HG03097 (cell line): ENCODE measurements at regions not wholly inside any gene's neighbourhood (a gene's known extent, or its start where the extent isn't known, plus 50 kb on each side); places are given as distances from the start of the nearest gene placed in this dataset.

Experiments
- ATAC-seq: cut with Tn5 transposase; IDR thresholded peaks from one replicate; pipeline ENCODE4 v1.9.1; 2021; ENCODE audit not compliant: unreplicated experiment, low FRiP score

- ATAC-seq = no peak
Measured at GRCh38 chr6:17047889-17048288, 54.0 kb upstream of the STMND1 start.

- ATAC-seq = no peak
Measured at GRCh38 chr6:17045581-17046322, 56.1 kb upstream of the STMND1 start.

- ATAC-seq = no peak
Measured at GRCh38 chr6:17043148-17043522, 58.7 kb upstream of the STMND1 start.

DNA sequence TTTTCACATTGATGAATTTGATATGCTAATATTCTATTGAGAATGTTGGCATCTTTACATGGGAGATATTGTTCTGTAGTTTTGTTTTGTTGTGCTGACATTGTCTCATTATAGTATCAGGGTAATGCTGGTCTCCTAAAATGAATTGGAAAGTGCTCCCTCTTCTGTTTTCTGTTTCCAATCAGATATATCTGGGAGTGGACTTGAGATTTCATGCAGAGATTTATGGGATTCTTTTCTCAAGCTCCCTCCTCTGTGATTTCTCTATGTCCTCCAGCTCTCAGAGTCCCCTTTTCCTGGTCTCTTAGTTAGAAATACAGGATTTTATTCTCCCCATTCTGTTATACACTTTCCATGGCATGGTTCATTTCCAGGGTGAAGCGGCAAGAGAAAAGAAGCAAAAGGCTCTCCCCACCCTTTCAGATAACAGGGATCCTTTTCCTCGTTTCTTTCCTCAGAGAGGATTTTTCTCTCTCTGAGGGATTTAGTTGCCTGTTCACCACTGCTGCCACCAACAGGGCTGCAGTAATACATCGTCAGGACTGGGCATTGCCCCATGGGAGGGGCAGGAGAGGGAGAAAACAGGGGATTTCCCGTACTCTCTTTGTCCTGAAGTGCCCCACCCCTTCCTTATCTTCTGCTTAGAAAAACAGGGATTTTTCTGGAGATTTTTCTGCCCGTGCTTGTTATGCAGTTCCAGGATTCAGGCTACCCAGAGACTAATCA, 59.3 kb upstream of the STMND1 start:
- ATAC-seq = no peak

GRCh38 chr6:17039266-17039665, 62.6 kb upstream of the STMND1 start:
- ATAC-seq = no peak

DNA sequence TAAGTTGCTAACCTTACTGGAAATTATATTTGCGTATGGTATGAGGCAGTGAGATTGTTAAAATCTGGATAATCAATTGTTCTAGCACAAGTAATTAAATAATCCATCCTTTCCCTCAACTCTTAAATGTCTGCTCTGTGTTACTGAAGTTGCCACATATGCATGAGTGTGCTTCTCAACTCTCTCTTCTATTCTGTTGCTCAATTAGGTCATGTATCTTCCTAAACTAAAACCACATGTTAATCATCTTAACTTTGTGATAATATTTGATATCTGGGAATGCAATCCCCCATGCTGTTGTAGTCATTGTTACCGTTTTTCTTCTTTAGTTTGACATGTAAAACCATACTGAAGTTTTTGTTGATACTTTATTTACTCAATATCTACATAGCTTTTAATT, 63.5 kb upstream of the STMND1 start:
- no peak for ATAC-seq

DNA sequence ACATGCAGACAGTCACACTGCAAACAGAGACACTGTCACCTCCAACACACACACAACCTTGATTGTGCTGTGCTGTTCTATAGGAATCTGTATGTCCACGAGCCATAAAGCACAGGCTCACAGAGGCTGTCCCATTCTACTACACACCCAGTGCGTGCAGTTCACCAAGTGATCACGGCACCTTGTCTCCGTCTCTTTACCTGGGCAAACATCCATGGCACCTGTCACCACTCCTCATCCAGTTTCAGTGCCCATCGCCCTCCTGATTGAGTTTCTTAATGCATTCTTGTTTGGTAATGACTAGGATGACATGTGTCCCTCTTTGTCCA, 65.8 kb upstream of the STMND1 start:
- no peak for ATAC-seq

GRCh38 chr6:17035257-17036064, 66.4 kb upstream of the STMND1 start:
- ATAC-seq = no peak

DNA sequence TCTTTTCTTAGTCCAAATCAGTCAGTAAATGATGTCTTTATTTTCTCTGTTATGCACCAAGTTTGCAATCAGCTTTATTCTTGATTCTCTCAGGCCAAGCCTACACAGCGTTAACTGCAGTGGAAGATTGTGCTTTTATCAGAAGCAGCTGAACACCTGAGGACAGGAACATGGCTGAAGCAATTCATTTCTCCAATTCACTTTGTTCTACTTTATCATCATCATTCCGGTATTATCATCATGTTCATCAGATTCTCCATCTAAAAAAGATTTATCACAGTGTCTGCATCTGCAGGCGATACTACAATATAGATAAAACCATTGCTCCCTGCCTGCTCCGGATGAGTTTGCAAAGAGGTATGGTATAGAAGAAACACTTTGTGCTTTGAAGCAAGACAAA, 68.1 kb upstream of the STMND1 start:
- ATAC-seq = no peak

GRCh38 chr6:17032988-17033634, 68.7 kb upstream of the STMND1 start:
- no peak for ATAC-seq

- no peak for ATAC-seq
Measured at GRCh38 chr6:17032590-17032987, 69.3 kb upstream of the STMND1 start.

DNA sequence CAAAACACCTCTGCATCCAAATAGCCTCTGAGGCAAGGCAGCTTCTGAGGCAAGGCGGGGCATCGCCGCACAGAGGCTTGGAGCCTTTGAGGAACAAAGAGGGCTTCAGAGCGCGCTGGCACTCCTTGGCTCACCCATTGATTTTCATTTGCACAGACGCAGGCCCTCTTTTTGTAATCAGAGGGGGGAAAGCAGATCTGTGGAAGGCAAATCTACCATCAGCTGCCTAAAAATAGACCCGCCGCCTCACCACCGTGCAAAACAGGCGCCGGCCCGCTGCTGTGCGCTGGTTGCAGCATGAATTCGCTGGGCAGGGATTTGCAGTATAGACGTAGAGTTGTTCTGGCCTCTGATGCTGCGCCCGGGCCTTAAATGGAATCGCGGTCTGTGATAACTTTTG, 69.9 kb upstream of the STMND1 start:
- no peak for ATAC-seq

GRCh38 chr6:17027441-17027840, 74.4 kb upstream of the STMND1 start:
- ATAC-seq = no peak

GRCh38 chr6:17022604-17023003, 79.2 kb upstream of the STMND1 start:
- no peak for ATAC-seq

DNA sequence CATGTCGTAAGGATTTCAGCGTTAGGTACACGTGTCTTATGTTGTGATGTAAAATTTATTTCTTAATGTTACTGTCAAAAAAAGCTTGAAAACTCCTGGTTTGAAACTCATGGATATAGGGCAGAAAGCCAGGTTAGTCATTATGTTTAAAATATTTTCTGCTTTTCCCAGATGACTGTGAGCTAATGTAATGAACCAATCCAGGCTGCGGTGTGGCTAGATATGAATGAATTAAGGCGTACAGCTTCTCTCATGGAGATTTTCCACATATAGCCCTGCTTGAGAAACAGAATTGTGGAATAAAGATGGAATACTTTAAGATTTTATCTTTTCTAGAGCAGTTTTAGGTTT, 80.3 kb upstream of the STMND1 start:
- no peak for ATAC-seq

DNA sequence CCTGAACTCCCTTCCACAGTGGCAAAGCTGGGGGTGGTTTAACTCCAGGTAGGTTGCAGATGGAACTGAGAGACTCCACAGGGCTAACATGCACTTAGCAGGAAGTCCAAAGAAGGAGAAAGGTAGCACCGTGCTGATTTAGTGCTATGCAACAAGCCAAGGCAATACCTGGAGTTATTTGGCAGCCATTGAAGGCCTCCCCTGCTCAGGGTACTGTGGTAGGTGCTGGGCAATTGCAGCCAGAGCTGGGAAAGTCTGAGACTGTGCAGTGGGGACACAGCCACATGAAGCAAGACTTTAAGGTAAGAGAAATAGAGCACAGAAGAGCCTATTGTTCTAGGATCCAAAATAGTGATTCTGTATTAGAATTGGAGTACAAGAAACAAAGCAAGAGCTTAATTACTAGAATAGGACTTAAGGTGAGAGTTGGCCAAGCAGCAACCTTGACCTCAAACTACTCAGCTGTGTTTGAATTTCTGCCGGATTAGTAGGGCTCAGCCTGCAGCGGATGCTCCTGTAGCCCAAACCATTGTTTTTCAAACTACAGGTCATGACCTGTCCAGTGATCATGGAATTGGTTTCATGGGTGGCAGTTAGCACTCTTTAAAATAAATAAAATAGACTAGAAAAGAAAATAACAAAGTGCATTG, 80.8 kb upstream of the STMND1 start:
- ATAC-seq = no peak

- no peak for ATAC-seq
Measured at GRCh38 chr6:17018425-17018824, 83.4 kb upstream of the STMND1 start.

DNA sequence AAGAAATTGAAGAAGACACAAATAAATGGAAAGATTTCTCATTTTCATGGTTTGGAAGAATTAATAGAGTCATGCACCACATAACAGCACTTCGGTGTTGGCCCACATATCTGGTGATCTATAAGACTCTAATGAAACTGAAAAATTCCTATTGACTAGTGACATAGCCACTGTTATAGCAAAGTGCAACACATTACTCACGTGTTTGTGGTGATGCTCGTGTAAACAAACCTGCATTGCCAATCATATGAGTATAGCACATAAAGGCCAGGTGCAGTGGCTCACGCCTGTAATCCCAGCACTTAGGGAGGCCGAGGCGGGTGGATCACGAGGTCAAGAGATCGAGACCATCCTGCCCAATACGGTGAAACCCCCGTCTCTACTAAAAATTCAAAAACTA, 84.4 kb upstream of the STMND1 start:
- ATAC-seq = no peak

GRCh38 chr6:17015551-17016381, 86.1 kb upstream of the STMND1 start:
- peak; percentile 9 for ATAC-seq

GRCh38 chr6:17015144-17015543, 86.7 kb upstream of the STMND1 start:
- peak; percentile 92 for ATAC-seq
